Breast epithelium (tissue), 3 donors: ENCODE measurements at regions not wholly inside any gene's neighbourhood (a gene's known extent, or its start where the extent isn't known, plus 50 kb on each side); places are given as distances from the start of the nearest gene placed in this dataset.

Experiments
- CTCF ChIP-seq, 3 donors: fragments of 450-650 bp; IDR thresholded peaks; one replicate each; pipeline ENCODE4 v1.5.1; 2016 to 2017; ENCODE audit warnings: antibody characterized with exemption in 3 of 3, mild to moderate bottlenecking in 3 of 3, moderate library complexity in 3 of 3
- POLR2A ChIP-seq: fragments of 450-650 bp; IDR thresholded peaks from one replicate; pipeline ENCODE4 v1.6.1; 2016; ENCODE audit warnings: antibody characterized with exemption, mild to moderate bottlenecking, moderate library complexity

GRCh38 chr6:119430805-119431204 lies 81.2 kb upstream of the MAN1A1 start:
- TF ChIP-seq CTCF (IDR thresholded peaks at IDR 0.05), result no peak
- TF ChIP-seq POLR2A, result no peak
